ENCODE measurements at regions not wholly inside any gene's neighbourhood (a gene's known extent, or its start where the extent isn't known, plus 50 kb on each side); places are given as distances from the start of the nearest gene placed in this dataset.
"Not testable (repeated sequence)": the region's sequence is repeated elsewhere in the genome, so short reads cannot be mapped to it uniquely, and the experiment has no call there.

GRCh38 chr12:59316938-59317337, 278.9 kb upstream of the SLC16A7 start:
- no peak overlapping the region for H3K4me3 Mint-ChIP-seq (ENCODE audit: low read depth, unreplicated experiment)
- TF ChIP-seq, protein P1, sequence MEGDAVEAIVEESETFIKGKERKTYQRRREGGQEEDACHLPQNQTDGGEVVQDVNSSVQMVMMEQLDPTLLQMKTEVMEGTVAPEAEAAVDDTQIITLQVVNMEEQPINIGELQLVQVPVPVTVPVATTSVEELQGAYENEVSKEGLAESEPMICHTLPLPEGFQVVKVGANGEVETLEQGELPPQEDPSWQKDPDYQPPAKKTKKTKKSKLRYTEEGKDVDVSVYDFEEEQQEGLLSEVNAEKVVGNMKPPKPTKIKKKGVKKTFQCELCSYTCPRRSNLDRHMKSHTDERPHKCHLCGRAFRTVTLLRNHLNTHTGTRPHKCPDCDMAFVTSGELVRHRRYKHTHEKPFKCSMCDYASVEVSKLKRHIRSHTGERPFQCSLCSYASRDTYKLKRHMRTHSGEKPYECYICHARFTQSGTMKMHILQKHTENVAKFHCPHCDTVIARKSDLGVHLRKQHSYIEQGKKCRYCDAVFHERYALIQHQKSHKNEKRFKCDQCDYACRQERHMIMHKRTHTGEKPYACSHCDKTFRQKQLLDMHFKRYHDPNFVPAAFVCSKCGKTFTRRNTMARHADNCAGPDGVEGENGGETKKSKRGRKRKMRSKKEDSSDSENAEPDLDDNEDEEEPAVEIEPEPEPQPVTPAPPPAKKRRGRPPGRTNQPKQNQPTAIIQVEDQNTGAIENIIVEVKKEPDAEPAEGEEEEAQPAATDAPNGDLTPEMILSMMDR (IDR thresholded peaks at IDR 0.05; ENCODE audit: unreplicated experiment): no peak
- H3K27me3 Mint-ChIP-seq (ENCODE audit: unreplicated experiment): no peaks in the 10 kb centered on the region
- CTCF ChIA-PET: no interaction called here
- no peak for DNase-seq
- BruUV-seq (replicated peaks): no TSS peak
- H3K9me3 Mint-ChIP-seq (ENCODE audit: low read depth, unreplicated experiment): peaks cover 4% of the 10 kb centered on the region
- H3K36me3 Mint-ChIP-seq (ENCODE audit: insufficient read depth, unreplicated experiment): no peaks in the 10 kb centered on the region
- intact Hi-C loops (cut with micrococcal nuclease; ENCODE audit: unreplicated experiment): no loop called here
- no peaks in the 10 kb centered on the region for H3K4me1 Mint-ChIP-seq (ENCODE audit: low read depth, unreplicated experiment)
- no peak overlapping the region for H3K27ac Mint-ChIP-seq (ENCODE audit: unreplicated experiment)

DNA sequence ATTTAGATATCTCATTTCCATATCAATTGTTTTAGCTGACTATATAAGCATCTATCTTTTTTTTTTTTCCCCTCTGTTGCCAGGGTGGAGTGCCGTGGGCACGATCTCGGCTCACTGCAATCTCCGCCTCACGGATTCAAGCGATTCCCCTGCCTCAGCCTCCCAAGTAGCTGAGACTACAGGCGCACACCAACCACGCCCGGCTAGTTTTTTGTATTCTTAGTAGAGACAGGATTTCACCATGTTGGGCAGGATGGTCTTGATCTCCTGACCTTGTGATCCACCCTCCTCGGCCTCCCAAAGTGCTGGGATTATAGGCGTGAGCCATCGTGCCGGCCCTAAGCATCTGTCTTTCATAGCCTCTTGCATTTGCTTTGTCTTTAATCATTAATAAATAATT, 279.5 kb upstream of the SLC16A7 start:
- CTCF ChIA-PET; DNase-seq; H3K4me3 Mint-ChIP-seq (ENCODE audit: low read depth, unreplicated experiment); H3K9me3 Mint-ChIP-seq (ENCODE audit: low read depth, unreplicated experiment); H3K27me3 Mint-ChIP-seq (ENCODE audit: unreplicated experiment); H3K36me3 Mint-ChIP-seq (ENCODE audit: insufficient read depth, unreplicated experiment); intact Hi-C loops (cut with micrococcal nuclease; ENCODE audit: unreplicated experiment); H3K4me1 Mint-ChIP-seq (ENCODE audit: low read depth, unreplicated experiment); H3K27ac Mint-ChIP-seq (ENCODE audit: unreplicated experiment); BruUV-seq (replicated peaks): not testable (repeated sequence)

DNA sequence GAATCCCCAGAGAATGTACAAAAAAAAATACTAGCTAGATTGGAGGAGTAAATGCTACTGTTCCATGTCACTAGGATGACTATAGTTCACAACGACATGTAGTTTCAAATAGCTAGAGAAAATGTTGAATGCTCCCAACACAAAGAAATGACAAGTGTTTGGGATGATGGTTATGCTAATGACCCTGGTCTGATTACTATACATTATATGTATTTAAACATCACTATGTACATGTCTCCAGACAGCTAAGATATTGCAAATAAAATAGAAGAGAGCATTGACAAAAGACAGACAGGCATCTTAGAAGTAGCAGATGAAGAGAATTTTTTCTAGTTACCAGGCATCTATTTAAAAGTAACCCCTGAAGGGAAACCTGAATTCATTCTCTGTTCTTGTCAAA, 281.6 kb upstream of the SLC16A7 start:
- no peak for DNase-seq
- Mint-ChIP-seq H3K27me3 (ENCODE audit: unreplicated experiment) (no peaks in the 10 kb centered on the region), H3K36me3 (ENCODE audit: insufficient read depth, unreplicated experiment) (no peaks in the 10 kb centered on the region), H3K4me1 (ENCODE audit: low read depth, unreplicated experiment) (no peaks in the 10 kb centered on the region), H3K9me3 (ENCODE audit: low read depth, unreplicated experiment) (peaks cover 6% of the 10 kb centered on the region), H3K27ac (ENCODE audit: unreplicated experiment) (no peak overlapping the region), H3K4me3 (ENCODE audit: low read depth, unreplicated experiment) (no peak overlapping the region)
- CTCF ChIA-PET: no interaction called here
- BruUV-seq (replicated peaks): no TSS peak
- intact Hi-C loops (cut with micrococcal nuclease; ENCODE audit: unreplicated experiment): no loop called here
- TF ChIP-seq, protein P1 (IDR thresholded peaks at IDR 0.05; ENCODE audit: unreplicated experiment): no peak

DNA sequence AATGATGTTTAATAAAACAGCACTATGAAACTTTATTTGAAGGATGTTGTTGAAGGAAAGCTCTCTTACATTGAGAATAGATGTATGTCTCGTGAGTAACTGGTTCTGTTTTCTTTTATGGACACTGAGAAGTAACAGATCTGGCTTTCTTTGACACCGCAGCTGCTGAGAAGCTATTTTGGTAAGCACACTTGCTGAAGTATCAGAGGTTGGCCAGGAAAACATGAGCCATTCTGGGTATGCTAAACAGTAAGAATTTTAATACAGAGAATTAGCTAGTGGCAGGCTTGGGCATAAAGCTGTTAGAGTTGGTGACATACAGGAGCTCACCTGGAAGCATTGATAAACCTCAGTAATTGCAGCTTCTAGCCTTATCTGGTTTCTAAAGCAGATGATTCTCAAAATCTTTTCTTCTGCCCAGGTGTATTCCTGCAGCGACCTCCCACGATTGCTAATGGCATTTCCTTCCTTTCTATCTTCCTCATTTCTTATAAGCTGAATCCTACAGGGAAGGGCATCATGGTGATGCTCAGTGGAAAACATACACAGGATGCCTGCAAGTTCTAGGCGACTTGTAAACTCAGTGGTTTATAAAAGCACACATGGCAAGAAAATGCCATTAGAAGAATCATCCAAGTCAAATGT, 291.6 kb upstream of the SLC16A7 start:
- peaks cover 14% of the 10 kb centered on the region for H3K27me3 Mint-ChIP-seq (ENCODE audit: unreplicated experiment)
- BruUV-seq (replicated peaks): no TSS peak
- TF ChIP-seq, protein P1 (IDR thresholded peaks at IDR 0.05; ENCODE audit: unreplicated experiment): no peak
- CTCF ChIA-PET: interaction anchor here (0.5 to 1.1 kb wide), 2 partner anchors 846 to 1123 kb away, joined by 3 read pairs; no protein-coding TSS in a partner anchor
- intact Hi-C loops (cut with micrococcal nuclease; ENCODE audit: unreplicated experiment): no loop called here
- no peaks in the 10 kb centered on the region for H3K36me3 Mint-ChIP-seq (ENCODE audit: insufficient read depth, unreplicated experiment)
- no peak for DNase-seq
- H3K4me1 Mint-ChIP-seq (ENCODE audit: low read depth, unreplicated experiment): no peaks in the 10 kb centered on the region
- no peak overlapping the region for H3K27ac Mint-ChIP-seq (ENCODE audit: unreplicated experiment)
- H3K4me3 Mint-ChIP-seq (ENCODE audit: low read depth, unreplicated experiment): no peak overlapping the region
- peaks cover 4% of the 10 kb centered on the region for H3K9me3 Mint-ChIP-seq (ENCODE audit: low read depth, unreplicated experiment)

DNA sequence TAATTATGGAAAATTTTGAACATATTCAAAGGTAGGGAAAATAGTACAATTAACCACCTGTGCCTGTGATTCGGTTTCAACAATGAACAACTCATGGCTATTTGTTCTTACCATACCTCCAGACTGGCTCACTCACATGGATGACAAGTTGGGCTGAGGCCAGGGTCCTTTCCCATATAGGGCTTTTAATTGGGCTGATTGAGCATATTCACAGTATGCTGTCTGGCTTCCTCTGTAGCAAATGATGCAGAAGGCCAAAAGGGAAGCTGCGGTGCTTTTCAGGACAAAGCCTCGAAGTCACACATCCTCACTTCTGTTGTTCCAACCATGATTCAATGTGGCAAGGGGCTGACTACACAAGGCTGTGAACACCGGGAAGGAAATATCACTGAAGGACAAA, 297.5 kb upstream of the SLC16A7 start:
- TF ChIP-seq, protein P1 (IDR thresholded peaks at IDR 0.05; ENCODE audit: unreplicated experiment): no peak
- Mint-ChIP-seq H3K4me3 (ENCODE audit: low read depth, unreplicated experiment) (no peak overlapping the region), H3K36me3 (ENCODE audit: insufficient read depth, unreplicated experiment) (no peaks in the 10 kb centered on the region), H3K4me1 (ENCODE audit: low read depth, unreplicated experiment) (peaks cover 8% of the 10 kb centered on the region), H3K27me3 (ENCODE audit: unreplicated experiment) (peaks cover 14% of the 10 kb centered on the region), H3K9me3 (ENCODE audit: low read depth, unreplicated experiment) (peaks cover 7% of the 10 kb centered on the region), H3K27ac (ENCODE audit: unreplicated experiment) (no peak overlapping the region)
- DNase-seq: no peak
- no TSS peak for BruUV-seq (replicated peaks)
- CTCF ChIA-PET: interaction anchor here (0.6 kb wide), 1 partner anchor 97 kb away, joined by 3 read pairs; no protein-coding TSS in a partner anchor
- intact Hi-C loops (cut with micrococcal nuclease; ENCODE audit: unreplicated experiment): no loop called here

Measured in Calu3 (cell line).